ENCODE measurements at regions not wholly inside any gene's neighbourhood (a gene's known extent, or its start where the extent isn't known, plus 50 kb on each side); places are given as distances from the start of the nearest gene placed in this dataset.

- CTCF ChIA-PET = interaction anchor here (0.6 to 5.8 kb wide), 21 partner anchors 10 to 421 kb away, joined by 3 to 41 read pairs (median 4); partner anchors contain the start of gene PDE1C
These were observed 93.7 kb upstream of the PDE1C start for GRCh38 chr7:32163896-32164295.

GRCh38 chr7:32163141-32163806 is 93.1 kb upstream of the PDE1C start:
- H3K4me3 ChIP-seq (ENCODE audit: low read depth, low read length) = no peak overlapping the region
- POLR2A ChIA-PET = interaction anchor here (0.9 to 1.7 kb wide), 7 partner anchors 20 to 224 kb away, joined by 3 to 5 read pairs (median 4); no protein-coding TSS in a partner anchor
- CTCF ChIA-PET = interaction anchor here (0.6 to 5.8 kb wide), 13 partner anchors 41 to 421 kb away, joined by 3 to 41 read pairs (median 7); partner anchors contain the start of gene PDE1C
- peak; percentile 4 for TF ChIP-seq CTCF (IDR thresholded peaks at IDR 0.05; ENCODE audit: insufficient read depth, low read length, missing control alignments)
- DNase-seq (ENCODE audit: low read depth, low spot score) = peak; percentile 88

More at GRCh38 chr7:32163896-32164295, 93.7 kb upstream of the PDE1C start:
- no peak overlapping the region for H3K4me3 ChIP-seq (ENCODE audit: low read depth, low read length)
- DNase-seq (ENCODE audit: low read depth, low spot score) = no peak
- POLR2A ChIA-PET = interaction anchor here (0.9 to 1.7 kb wide), 7 partner anchors 21 to 225 kb away, joined by 3 to 5 read pairs (median 4); no protein-coding TSS in a partner anchor
- no peak for TF ChIP-seq CTCF (IDR thresholded peaks at IDR 0.05; ENCODE audit: insufficient read depth, low read length, missing control alignments)

GRCh38 chr7:32161708-32162107 is 91.5 kb upstream of the PDE1C start:
- no peak for TF ChIP-seq CTCF (IDR thresholded peaks at IDR 0.05; ENCODE audit: insufficient read depth, low read length, missing control alignments)
- H3K4me3 ChIP-seq (ENCODE audit: low read depth, low read length) = no peak overlapping the region
- DNase-seq (ENCODE audit: low read depth, low spot score) = peak; percentile 84
- POLR2A ChIA-PET = interaction anchor here (1.1 to 1.2 kb wide), 4 partner anchors 19 to 93 kb away, joined by 3 to 13 read pairs (median 6); partner anchors contain the start of gene PDE1C
- CTCF ChIA-PET = interaction anchor here (1.0 to 5.8 kb wide), 3 partner anchors 93 to 417 kb away, joined by 3 to 41 read pairs (median 3); no protein-coding TSS in a partner anchor

- no peak overlapping the region for H3K4me3 ChIP-seq (ENCODE audit: low read depth, low read length)
- no peak for TF ChIP-seq CTCF (IDR thresholded peaks at IDR 0.05; ENCODE audit: insufficient read depth, low read length, missing control alignments)
- CTCF ChIA-PET = interaction anchor here (1.3 to 1.7 kb wide), 2 partner anchors 13 to 63 kb away, joined by 3 to 5 read pairs; no protein-coding TSS in a partner anchor
- DNase-seq (ENCODE audit: low read depth, low spot score) = no peak
- POLR2A ChIA-PET = interaction anchor here (1.4 kb wide), 1 partner anchor 16 kb away, joined by 4 read pairs; no protein-coding TSS in a partner anchor
These were observed 88.8 kb upstream of the PDE1C start for GRCh38 chr7:32158751-32159745.

- TF ChIP-seq CTCF (IDR thresholded peaks at IDR 0.05; ENCODE audit: insufficient read depth, low read length, missing control alignments) = no peak
- CTCF ChIA-PET = interaction anchor here (1.3 kb wide), 1 partner anchor 62 kb away, joined by 3 read pairs; no protein-coding TSS in a partner anchor
- no peak overlapping the region for H3K4me3 ChIP-seq (ENCODE audit: low read depth, low read length)
- no peak for DNase-seq (ENCODE audit: low read depth, low spot score)
- POLR2A ChIA-PET = interaction anchor here (1.4 kb wide), 1 partner anchor 15 kb away, joined by 4 read pairs; no protein-coding TSS in a partner anchor
These were observed 87.9 kb upstream of the PDE1C start for GRCh38 chr7:32158076-32158475.

Measured in AG04449 (cell line).